Left ventricle myocardium superior (tissue), 1 donor: ENCODE measurements at regions not wholly inside any gene's neighbourhood (a gene's known extent, or its start where the extent isn't known, plus 50 kb on each side); places are given as distances from the start of the nearest gene placed in this dataset.

ENCODE experiments used
- ATAC-seq: fragments of 200-7000 bp; cut with Tn5 transposase; one replicate; pipeline ENCODE4 v1.9.1; 2020; ENCODE audit warnings: mild to moderate bottlenecking, moderate library complexity
- DNase-seq: peaks from one replicate; pipeline ENCODE4 v3.0.0-alpha.2; 2020
- intact Hi-C: fragments of 100-400 bp; cut with micrococcal nuclease; formaldehyde crosslinking; loops from one replicate; pipeline ENCODE4 v1.11.0; 2022
- donor health status: DM: no; HTN: yes; CAD: no; lungs with severe emphysema.

GRCh38 chr11:131168839-131169713, 201.3 kb upstream of the NTM start:
- no peak for ATAC-seq
- intact Hi-C loops = no loop called here
- no peak for DNase-seq

GRCh38 chr11:131172011-131172410, 198.4 kb upstream of the NTM start:
- DNase-seq (no peak), ATAC-seq (no peak)
- intact Hi-C loops = no loop called here

GRCh38 chr11:131178020-131178419, 192.4 kb upstream of the NTM start:
- no peak for DNase-seq
- ATAC-seq = peak; percentile 83
- intact Hi-C loops = no loop called here

DNA sequence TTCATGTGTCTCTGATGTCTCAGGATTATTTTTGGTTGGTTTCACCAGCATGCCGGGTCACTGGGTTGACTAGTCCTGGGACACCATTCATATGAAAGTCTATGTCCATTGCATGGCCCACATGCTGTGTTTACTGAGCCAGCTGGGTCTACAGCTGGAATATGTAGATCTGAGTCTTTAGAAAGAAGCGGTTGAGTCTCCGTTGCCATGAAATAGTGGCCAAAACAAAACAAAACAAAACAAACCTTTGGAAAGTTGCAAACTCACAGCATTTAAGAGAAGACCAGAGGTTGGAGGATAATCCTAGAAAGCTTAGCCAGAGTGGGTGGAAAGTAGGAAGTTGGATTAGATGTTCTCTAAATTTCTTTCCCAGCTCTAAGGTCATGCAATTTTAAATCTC, 191.8 kb upstream of the NTM start:
- intact Hi-C loops = no loop called here
- no peak for DNase-seq
- ATAC-seq = no peak

- intact Hi-C loops = no loop called here
- ATAC-seq (no peak), DNase-seq (no peak)
These were observed 190.6 kb upstream of the NTM start for GRCh38 chr11:131179836-131180235.

DNA sequence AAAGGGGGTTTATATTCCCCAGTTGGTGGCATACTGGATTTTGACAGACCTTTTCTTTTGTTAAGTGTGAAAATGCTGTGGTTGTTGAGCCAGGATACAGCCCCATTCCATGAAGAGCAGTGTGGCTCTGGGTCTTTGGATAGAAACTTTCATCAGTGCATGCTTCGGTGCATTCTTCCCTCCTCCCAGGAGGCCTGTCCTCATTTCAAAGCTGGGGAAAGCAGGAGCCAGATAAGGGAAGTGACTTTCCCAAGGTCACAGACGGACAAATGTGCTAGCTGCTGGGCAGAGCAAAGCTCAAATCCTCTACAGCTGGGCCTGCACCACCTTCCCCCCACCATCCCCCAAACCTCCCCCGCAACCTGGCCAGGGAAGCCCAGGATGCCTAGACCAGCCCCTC, 184.5 kb upstream of the NTM start:
- intact Hi-C loops = no loop called here
- DNase-seq (no peak), ATAC-seq (peak; percentile 65)

GRCh38 chr11:131186629-131187101, 183.8 kb upstream of the NTM start:
- no peak for DNase-seq
- ATAC-seq = peak; percentile 47
- intact Hi-C loops = no loop called here

- ATAC-seq (no peak), DNase-seq (no peak)
- intact Hi-C loops = no loop called here
These were observed 180.0 kb upstream of the NTM start for GRCh38 chr11:131190446-131190845.

GRCh38 chr11:131191606-131192005, 178.8 kb upstream of the NTM start:
- intact Hi-C loops = no loop called here
- ATAC-seq (no peak), DNase-seq (no peak)

GRCh38 chr11:131192628-131193027, 177.8 kb upstream of the NTM start:
- no peak for ATAC-seq
- DNase-seq = no peak
- intact Hi-C loops = no loop called here

GRCh38 chr11:131193031-131193501, 177.3 kb upstream of the NTM start:
- ATAC-seq = no peak
- no peak for DNase-seq
- intact Hi-C loops = no loop called here

- DNase-seq (no peak), ATAC-seq (no peak)
- intact Hi-C loops = no loop called here
These were observed 175.7 kb upstream of the NTM start for GRCh38 chr11:131194726-131195125.

DNA sequence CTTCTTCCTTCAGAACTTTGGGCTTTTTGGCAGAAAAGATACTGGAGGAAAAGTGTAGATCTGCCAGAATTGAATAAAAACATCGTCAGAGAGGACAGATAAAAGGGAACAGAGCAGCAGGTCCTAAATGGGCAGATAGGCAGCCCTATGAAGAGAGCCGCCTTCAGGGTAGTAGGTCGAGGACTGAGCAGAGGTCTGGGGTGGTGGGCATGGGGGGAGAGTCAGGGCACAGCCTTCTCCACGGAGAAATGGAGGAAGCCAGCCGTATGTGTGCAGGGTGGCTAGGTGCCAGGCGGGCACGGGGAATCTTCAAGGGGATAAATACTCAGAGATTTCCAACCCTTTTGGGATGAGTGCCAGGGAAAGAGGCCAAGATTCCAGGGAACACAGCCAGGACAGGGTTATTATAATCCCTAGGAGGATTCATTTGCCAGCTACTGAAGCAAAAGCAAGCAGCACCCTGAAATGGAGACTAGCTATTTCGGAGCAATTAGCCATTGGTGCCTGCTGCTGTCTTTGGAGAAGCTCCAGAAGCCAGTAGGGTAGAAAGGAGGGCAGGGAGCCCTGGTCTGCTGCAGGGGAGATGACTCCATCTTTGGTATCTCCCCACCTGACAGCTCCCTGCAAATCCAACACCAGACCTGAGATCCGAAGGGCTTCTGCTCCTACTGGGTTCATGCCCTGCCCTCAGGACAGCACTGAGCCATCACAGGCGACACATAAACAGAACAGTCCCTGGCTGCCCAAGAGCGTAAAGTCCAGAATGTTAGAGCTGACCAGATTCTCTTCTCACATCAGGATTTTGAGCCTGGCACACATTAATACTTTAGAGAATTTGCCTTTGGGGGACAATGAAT, 174.5 kb upstream of the NTM start:
- intact Hi-C loops = no loop called here
- DNase-seq = peak; percentile 70
- ATAC-seq = peak; percentile 86

- DNase-seq (no peak), ATAC-seq (no peak)
- intact Hi-C loops = no loop called here
These were observed 172.0 kb upstream of the NTM start for GRCh38 chr11:131198161-131199014.

- ATAC-seq (no peak), DNase-seq (no peak)
- intact Hi-C loops = no loop called here
These were observed 171.5 kb upstream of the NTM start for GRCh38 chr11:131199015-131199280.

GRCh38 chr11:131201674-131202073, 168.7 kb upstream of the NTM start:
- no peak for DNase-seq
- no peak for ATAC-seq
- intact Hi-C loops = no loop called here

- no peak for ATAC-seq
- DNase-seq = no peak
- intact Hi-C loops = no loop called here
These were observed 167.4 kb upstream of the NTM start for GRCh38 chr11:131203040-131203439.

DNA sequence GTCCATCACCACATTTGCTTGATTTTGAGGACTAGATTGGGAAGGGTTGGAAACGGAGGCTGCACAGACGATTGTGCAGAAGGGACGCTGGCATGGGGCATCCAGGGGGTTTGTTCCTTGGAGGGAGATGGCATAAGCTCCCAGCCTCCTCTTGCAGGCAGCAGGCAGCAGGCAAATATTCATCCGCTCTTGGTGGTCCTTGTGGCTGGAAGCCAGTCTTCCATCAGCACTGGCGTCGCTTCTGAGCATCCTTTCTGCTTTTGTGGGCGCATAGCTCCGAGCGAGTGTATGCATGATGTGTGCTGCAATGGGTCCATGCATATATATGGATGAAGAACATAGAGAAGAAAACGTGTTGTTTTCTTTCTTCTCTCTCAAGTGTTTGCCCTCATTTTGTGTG, 166.1 kb upstream of the NTM start:
- intact Hi-C loops = no loop called here

GRCh38 chr11:131204765-131205380, 165.5 kb upstream of the NTM start:
- ATAC-seq = no peak
- intact Hi-C loops = no loop called here

More for the DNA sequence above, 166.1 kb upstream of the NTM start:
- DNase-seq = no peak
- no peak for ATAC-seq

More at GRCh38 chr11:131204765-131205380, 165.5 kb upstream of the NTM start:
- DNase-seq = no peak
